ENCODE measurements at regions not wholly inside any gene's neighbourhood (a gene's known extent, or its start where the extent isn't known, plus 50 kb on each side); places are given as distances from the start of the nearest gene placed in this dataset.
"Not testable (repeated sequence)": the region's sequence is repeated elsewhere in the genome, so short reads cannot be mapped to it uniquely, and the experiment has no call there.

GRCh38 chr14:96699666-96700065 lies 97.5 kb upstream of the VRK1 start:
- no peaks in the 10 kb centered on the region for H3K4me1 ChIP-seq (ENCODE audit: insufficient read depth, insufficient read length)
- no peaks in the 10 kb centered on the region for H3K9me3 ChIP-seq (ENCODE audit: insufficient read depth, low read length)
- no peak overlapping the region for H3K4me3 ChIP-seq (ENCODE audit: insufficient read length, low read depth)
- no peaks in the 10 kb centered on the region for H3K36me3 ChIP-seq (ENCODE audit: insufficient read depth, insufficient read length, low read length)
- H3K27me3 ChIP-seq (ENCODE audit: insufficient read depth, insufficient read length): peaks cover 35% of the 10 kb centered on the region
- no peak overlapping the region for H3K9ac ChIP-seq (ENCODE audit: insufficient read length, low read depth)
- DNase-seq (ENCODE audit: low read depth, low spot score): no peak
- TF ChIP-seq YY1 (IDR thresholded peaks at IDR 0.05; ENCODE audit: insufficient read depth, insufficient read length): no peak
- TF ChIP-seq SUZ12 (IDR thresholded peaks at IDR 0.05; ENCODE audit: extremely low read depth, insufficient read depth, insufficient read length): no peak
- no peak for TF ChIP-seq ZNF274 (IDR thresholded peaks at IDR 0.05; ENCODE audit: low read depth, low read length)

- TF ChIP-seq YY1 (IDR thresholded peaks at IDR 0.05; ENCODE audit: insufficient read depth, insufficient read length) (no peak), ZNF274 (IDR thresholded peaks at IDR 0.05; ENCODE audit: low read depth, low read length) (no peak), SUZ12 (IDR thresholded peaks at IDR 0.05; ENCODE audit: extremely low read depth, insufficient read depth, insufficient read length) (no peak)
- Histone ChIP-seq H3K9me3 (ENCODE audit: insufficient read depth, low read length) (no peaks in the 10 kb centered on the region), H3K27me3 (ENCODE audit: insufficient read depth, insufficient read length) (peaks cover 3% of the 10 kb centered on the region), H3K36me3 (ENCODE audit: insufficient read depth, insufficient read length, low read length) (no peaks in the 10 kb centered on the region), H3K4me1 (ENCODE audit: insufficient read depth, insufficient read length) (no peaks in the 10 kb centered on the region), H3K4me3 (ENCODE audit: insufficient read length, low read depth) (no peak overlapping the region), H3K9ac (ENCODE audit: insufficient read length, low read depth) (no peak overlapping the region)
- DNase-seq (ENCODE audit: low read depth, low spot score): no peak
Measured at GRCh38 chr14:96702831-96703230, 94.4 kb upstream of the VRK1 start.

GRCh38 chr14:96705422-96706092 lies 91.6 kb upstream of the VRK1 start:
- DNase-seq (ENCODE audit: low read depth, low spot score): no peak
- no peak for TF ChIP-seq ZNF274 (IDR thresholded peaks at IDR 0.05; ENCODE audit: low read depth, low read length)
- TF ChIP-seq YY1 (IDR thresholded peaks at IDR 0.05; ENCODE audit: insufficient read depth, insufficient read length): no peak
- TF ChIP-seq SUZ12 (IDR thresholded peaks at IDR 0.05; ENCODE audit: extremely low read depth, insufficient read depth, insufficient read length): no peak
- H3K4me1 ChIP-seq (ENCODE audit: insufficient read depth, insufficient read length): no peaks in the 10 kb centered on the region

GRCh38 chr14:96706893-96707292 lies 90.3 kb upstream of the VRK1 start:
- Histone ChIP-seq H3K9ac (ENCODE audit: insufficient read length, low read depth) (no peak overlapping the region), H3K36me3 (ENCODE audit: insufficient read depth, insufficient read length, low read length) (no peaks in the 10 kb centered on the region), H3K4me1 (ENCODE audit: insufficient read depth, insufficient read length) (peaks cover 1% of the 10 kb centered on the region), H3K4me3 (ENCODE audit: insufficient read length, low read depth) (no peak overlapping the region), H3K9me3 (ENCODE audit: insufficient read depth, low read length) (no peaks in the 10 kb centered on the region), H3K27me3 (ENCODE audit: insufficient read depth, insufficient read length) (no peaks in the 10 kb centered on the region)
- TF ChIP-seq SUZ12 (IDR thresholded peaks at IDR 0.05; ENCODE audit: extremely low read depth, insufficient read depth, insufficient read length) (no peak), YY1 (IDR thresholded peaks at IDR 0.05; ENCODE audit: insufficient read depth, insufficient read length) (no peak), ZNF274 (IDR thresholded peaks at IDR 0.05; ENCODE audit: low read depth, low read length) (no peak)
- no peak for DNase-seq (ENCODE audit: low read depth, low spot score)

More at GRCh38 chr14:96705422-96706092, 91.6 kb upstream of the VRK1 start:
- Histone ChIP-seq H3K9me3 (ENCODE audit: insufficient read depth, low read length) (no peaks in the 10 kb centered on the region), H3K9ac (ENCODE audit: insufficient read length, low read depth) (no peak overlapping the region), H3K36me3 (ENCODE audit: insufficient read depth, insufficient read length, low read length) (no peaks in the 10 kb centered on the region), H3K27me3 (ENCODE audit: insufficient read depth, insufficient read length) (no peaks in the 10 kb centered on the region), H3K4me3 (ENCODE audit: insufficient read length, low read depth) (no peak overlapping the region)

- H3K36me3 ChIP-seq (ENCODE audit: insufficient read depth, insufficient read length, low read length): no peaks in the 10 kb centered on the region
- no peak overlapping the region for H3K4me3 ChIP-seq (ENCODE audit: insufficient read length, low read depth)
- no peak overlapping the region for H3K9ac ChIP-seq (ENCODE audit: insufficient read length, low read depth)
- H3K27me3 ChIP-seq (ENCODE audit: insufficient read depth, insufficient read length): no peaks in the 10 kb centered on the region
- TF ChIP-seq SUZ12 (IDR thresholded peaks at IDR 0.05; ENCODE audit: extremely low read depth, insufficient read depth, insufficient read length): no peak
- TF ChIP-seq ZNF274 (IDR thresholded peaks at IDR 0.05; ENCODE audit: low read depth, low read length): no peak
- no peak for TF ChIP-seq YY1 (IDR thresholded peaks at IDR 0.05; ENCODE audit: insufficient read depth, insufficient read length)
- H3K9me3 ChIP-seq (ENCODE audit: insufficient read depth, low read length): no peaks in the 10 kb centered on the region
- DNase-seq (ENCODE audit: low read depth, low spot score): no peak
- H3K4me1 ChIP-seq (ENCODE audit: insufficient read depth, insufficient read length): peaks cover 2% of the 10 kb centered on the region
Measured at GRCh38 chr14:96710060-96710666, 87.0 kb upstream of the VRK1 start.

- no peaks in the 10 kb centered on the region for H3K27me3 ChIP-seq (ENCODE audit: insufficient read depth, insufficient read length)
- no peak for TF ChIP-seq ZNF274 (IDR thresholded peaks at IDR 0.05; ENCODE audit: low read depth, low read length)
- TF ChIP-seq SUZ12 (IDR thresholded peaks at IDR 0.05; ENCODE audit: extremely low read depth, insufficient read depth, insufficient read length): no peak
- TF ChIP-seq YY1 (IDR thresholded peaks at IDR 0.05; ENCODE audit: insufficient read depth, insufficient read length): no peak
- H3K9me3 ChIP-seq (ENCODE audit: insufficient read depth, low read length): no peaks in the 10 kb centered on the region
- H3K4me1 ChIP-seq (ENCODE audit: insufficient read depth, insufficient read length): peaks cover 2% of the 10 kb centered on the region
- H3K4me3 ChIP-seq (ENCODE audit: insufficient read length, low read depth): no peak overlapping the region
- no peaks in the 10 kb centered on the region for H3K36me3 ChIP-seq (ENCODE audit: insufficient read depth, insufficient read length, low read length)
- DNase-seq (ENCODE audit: low read depth, low spot score): no peak
- H3K9ac ChIP-seq (ENCODE audit: insufficient read length, low read depth): no peak overlapping the region
Measured at GRCh38 chr14:96711559-96712267, 85.5 kb upstream of the VRK1 start.

GRCh38 chr14:96713426-96713825 lies 83.8 kb upstream of the VRK1 start:
- DNase-seq (ENCODE audit: low read depth, low spot score): no peak
- no peaks in the 10 kb centered on the region for H3K36me3 ChIP-seq (ENCODE audit: insufficient read depth, insufficient read length, low read length)
- peaks cover 2% of the 10 kb centered on the region for H3K4me1 ChIP-seq (ENCODE audit: insufficient read depth, insufficient read length)
- no peak for TF ChIP-seq SUZ12 (IDR thresholded peaks at IDR 0.05; ENCODE audit: extremely low read depth, insufficient read depth, insufficient read length)
- TF ChIP-seq ZNF274 (IDR thresholded peaks at IDR 0.05; ENCODE audit: low read depth, low read length): no peak
- no peak for TF ChIP-seq YY1 (IDR thresholded peaks at IDR 0.05; ENCODE audit: insufficient read depth, insufficient read length)
- no peak overlapping the region for H3K4me3 ChIP-seq (ENCODE audit: insufficient read length, low read depth)
- no peaks in the 10 kb centered on the region for H3K27me3 ChIP-seq (ENCODE audit: insufficient read depth, insufficient read length)
- H3K9ac ChIP-seq (ENCODE audit: insufficient read length, low read depth): no peak overlapping the region
- H3K9me3 ChIP-seq (ENCODE audit: insufficient read depth, low read length): no peaks in the 10 kb centered on the region

GRCh38 chr14:96714537-96714936 lies 82.6 kb upstream of the VRK1 start:
- H3K36me3 ChIP-seq (ENCODE audit: insufficient read depth, insufficient read length, low read length); H3K27me3 ChIP-seq (ENCODE audit: insufficient read depth, insufficient read length); H3K4me1 ChIP-seq (ENCODE audit: insufficient read depth, insufficient read length); H3K9me3 ChIP-seq (ENCODE audit: insufficient read depth, low read length); H3K4me3 ChIP-seq (ENCODE audit: insufficient read length, low read depth); H3K9ac ChIP-seq (ENCODE audit: insufficient read length, low read depth); DNase-seq (ENCODE audit: low read depth, low spot score): not testable (repeated sequence)
